CD4-positive, CD25-positive, alpha-beta regulatory T cell (primary cell): ENCODE measurements at regions not wholly inside any gene's neighbourhood (a gene's known extent, or its start where the extent isn't known, plus 50 kb on each side); places are given as distances from the start of the nearest gene placed in this dataset.
"Not testable (repeated sequence)": the region's sequence is repeated elsewhere in the genome, so short reads cannot be mapped to it uniquely, and the experiment has no call there.

Experiments used
- ATAC-seq, 2 donors: fragments of 150-1000 bp; cut with Tn5 transposase; one replicate each; pipeline ENCODE4 v1.10.0; 2021; ENCODE audit warnings: low read depth in 2 of 2, moderate number of reproducible peaks in 2 of 2, moderate library complexity in 1 of 2
- DNase-seq, 3 donors: peaks; one replicate each; pipeline versions ENCODE4 v3.0.0 to v3.0.0-alpha.2; 2012 to 2022; ENCODE audit warnings: mixed read lengths in 1 of 3
- H3K27ac ChIP-seq: one replicate; pipeline ENCODE4 v1.7.0; 2013; ENCODE audit warnings: mild to moderate bottlenecking, low read length; ENCODE audit not compliant: insufficient read depth, poor library complexity, severe bottlenecking
- H3K27me3 ChIP-seq: one replicate; pipeline ENCODE4 v1.7.0; 2013; ENCODE audit warnings: low read length; ENCODE audit not compliant: control insufficient read depth, insufficient read depth
- H3K36me3 ChIP-seq: one replicate; pipeline ENCODE4 v1.7.0; 2013; ENCODE audit warnings: mild to moderate bottlenecking, low read length, moderate library complexity; ENCODE audit not compliant: control insufficient read depth, insufficient read depth
- H3K4me1 ChIP-seq: 2 replicates; pipeline ENCODE4 v1.7.0; 2013; ENCODE audit warnings: mild to moderate bottlenecking, low read length; ENCODE audit not compliant: insufficient read depth, control insufficient read depth, poor library complexity, severe bottlenecking
- H3K4me3 ChIP-seq: one replicate; pipeline ENCODE4 v1.7.0; 2013; ENCODE audit warnings: low read depth, mild to moderate bottlenecking, low read length, moderate library complexity
- H3K9me3 ChIP-seq, 2 experiments: 1 replicate in 1 of 2; 2 replicates in 1 of 2; pipeline ENCODE4 v1.7.0; 2013; ENCODE audit warnings: low read length in 2 of 2, mild to moderate bottlenecking in 1 of 2, moderate library complexity in 1 of 2; ENCODE audit not compliant: control insufficient read depth in 2 of 2
- H3K27ac Mint-ChIP-seq, 3 donors: one replicate each; pipeline ENCODE4 v1.8.0; 2020 to 2022; ENCODE audit warnings: mild to moderate bottlenecking in 3 of 3, mixed read lengths in 3 of 3, moderate library complexity in 2 of 3
- H3K27me3 Mint-ChIP-seq: one replicate; pipeline ENCODE4 v1.8.0; 2022; ENCODE audit warnings: mild to moderate bottlenecking, mixed read lengths
- H3K36me3 Mint-ChIP-seq: one replicate; pipeline ENCODE4 v1.8.0; 2020; ENCODE audit warnings: mixed read lengths
- H3K4me1 Mint-ChIP-seq, 4 donors: one replicate each; pipeline ENCODE4 v1.8.0; 2020 to 2022; ENCODE audit warnings: mixed read lengths in 4 of 4, mild to moderate bottlenecking in 1 of 4
- H3K4me3 Mint-ChIP-seq, 4 donors: one replicate each; pipeline ENCODE4 v1.8.0; 2020 to 2022; ENCODE audit warnings: mild to moderate bottlenecking in 4 of 4, mixed read lengths in 4 of 4, moderate library complexity in 3 of 4
- H3K9me3 Mint-ChIP-seq, 7 donors: one replicate each; pipeline ENCODE4 v1.8.0; 2020 to 2022; ENCODE audit warnings: mixed read lengths in 7 of 7, mild to moderate bottlenecking in 3 of 7, moderate library complexity in 2 of 7

GRCh38 chr3:66642484-66642883 is 141.7 kb upstream of the LRIG1 start:
- peaks cover 4% of the 10 kb centered on the region for H3K36me3 Mint-ChIP-seq
- H3K9me3 Mint-ChIP-seq: peaks cover 0 to 9% (median 7%) of the 10 kb centered on the region in 7 donors
- no peaks in the 10 kb centered on the region for H3K27me3 Mint-ChIP-seq
- peaks cover 6 to 10% of the 10 kb centered on the region in 2 experiments for H3K9me3 ChIP-seq
- H3K4me3 Mint-ChIP-seq: no peak overlapping the region
- H3K4me3 ChIP-seq: no peak overlapping the region
- peaks cover 8% of the 10 kb centered on the region for H3K27me3 ChIP-seq
- H3K36me3 ChIP-seq: no peaks in the 10 kb centered on the region
- no peak for DNase-seq
- ATAC-seq: no peak
- peaks cover 0 to 4% (median 2%) of the 10 kb centered on the region in 4 donors for H3K4me1 Mint-ChIP-seq
- no peaks in the 10 kb centered on the region for H3K4me1 ChIP-seq
- H3K27ac Mint-ChIP-seq: no peak overlapping the region
- H3K27ac ChIP-seq: no peak overlapping the region

GRCh38 chr3:66644549-66644948 is 143.7 kb upstream of the LRIG1 start:
- H3K4me3 ChIP-seq: no peak overlapping the region
- no peaks in the 10 kb centered on the region for H3K27me3 Mint-ChIP-seq
- peaks cover 0 to 9% (median 7%) of the 10 kb centered on the region in 7 donors for H3K9me3 Mint-ChIP-seq
- DNase-seq: no peak
- no peaks in the 10 kb centered on the region for H3K36me3 ChIP-seq
- H3K4me1 ChIP-seq: no peaks in the 10 kb centered on the region
- peaks cover 4% of the 10 kb centered on the region for H3K36me3 Mint-ChIP-seq
- peaks cover 8% of the 10 kb centered on the region for H3K27me3 ChIP-seq
- no peak for ATAC-seq
- no peaks in the 10 kb centered on the region for H3K4me1 Mint-ChIP-seq
- no peak overlapping the region for H3K27ac ChIP-seq
- no peak overlapping the region for H3K27ac Mint-ChIP-seq
- peaks cover 6 to 10% of the 10 kb centered on the region in 2 experiments for H3K9me3 ChIP-seq
- no peak overlapping the region for H3K4me3 Mint-ChIP-seq

GRCh38 chr3:66648975-66649374 is 148.2 kb upstream of the LRIG1 start:
- no peaks in the 10 kb centered on the region for H3K4me1 Mint-ChIP-seq
- H3K4me1 ChIP-seq: no peaks in the 10 kb centered on the region
- H3K36me3 Mint-ChIP-seq: peaks cover 4% of the 10 kb centered on the region
- DNase-seq: no peak
- H3K27me3 ChIP-seq: peaks cover 8% of the 10 kb centered on the region
- ATAC-seq: no peak
- peaks cover 6 to 10% of the 10 kb centered on the region in 2 experiments for H3K9me3 ChIP-seq
- no peak overlapping the region for H3K4me3 ChIP-seq
- peaks cover 0 to 9% (median 5%) of the 10 kb centered on the region in 7 donors for H3K9me3 Mint-ChIP-seq
- H3K27me3 Mint-ChIP-seq: peaks cover 5% of the 10 kb centered on the region
- H3K27ac Mint-ChIP-seq: no peak overlapping the region
- H3K4me3 Mint-ChIP-seq: no peak overlapping the region
- no peak overlapping the region for H3K27ac ChIP-seq
- H3K36me3 ChIP-seq: no peaks in the 10 kb centered on the region

GRCh38 chr3:66651520-66651919 is 150.7 kb upstream of the LRIG1 start:
- H3K9me3 ChIP-seq, H3K36me3 Mint-ChIP-seq, H3K36me3 ChIP-seq, H3K4me3 ChIP-seq, ATAC-seq, H3K4me3 Mint-ChIP-seq, H3K4me1 Mint-ChIP-seq, H3K9me3 Mint-ChIP-seq, H3K27me3 Mint-ChIP-seq, H3K27ac Mint-ChIP-seq, DNase-seq, H3K27me3 ChIP-seq, H3K27ac ChIP-seq, H3K4me1 ChIP-seq: not testable (repeated sequence)

- H3K27ac Mint-ChIP-seq: not testable (repeated sequence)
Observed at GRCh38 chr3:66652100-66652499, 151.3 kb upstream of the LRIG1 start.

GRCh38 chr3:66655044-66655443 is 154.2 kb upstream of the LRIG1 start:
- no peaks in the 10 kb centered on the region for H3K36me3 Mint-ChIP-seq
- Histone ChIP-seq H3K4me3 (no peak overlapping the region), H3K4me1 (no peaks in the 10 kb centered on the region), H3K27ac (no peak overlapping the region), H3K9me3 (no peaks in the 10 kb centered on the region), H3K36me3 (no peaks in the 10 kb centered on the region), H3K27me3 (no peaks in the 10 kb centered on the region)
- H3K27me3 Mint-ChIP-seq: peaks cover 10% of the 10 kb centered on the region
- no peak overlapping the region for H3K4me3 Mint-ChIP-seq
- no peak for ATAC-seq
- no peaks in the 10 kb centered on the region for H3K9me3 Mint-ChIP-seq
- no peak overlapping the region for H3K27ac Mint-ChIP-seq
- no peak for DNase-seq
- no peaks in the 10 kb centered on the region for H3K4me1 Mint-ChIP-seq

More at GRCh38 chr3:66652100-66652499, 151.3 kb upstream of the LRIG1 start:
- H3K27me3 Mint-ChIP-seq, H3K9me3 Mint-ChIP-seq, H3K27ac ChIP-seq, H3K27me3 ChIP-seq, H3K36me3 Mint-ChIP-seq, ATAC-seq, H3K4me1 Mint-ChIP-seq, H3K36me3 ChIP-seq, H3K4me3 Mint-ChIP-seq, H3K4me3 ChIP-seq, H3K9me3 ChIP-seq, DNase-seq, H3K4me1 ChIP-seq: not testable (repeated sequence)

GRCh38 chr3:66655671-66656070 is 154.8 kb upstream of the LRIG1 start:
- Mint-ChIP-seq H3K4me3 (no peak overlapping the region), H3K27ac (no peak overlapping the region), H3K9me3 (no peaks in the 10 kb centered on the region), H3K27me3 (peaks cover 6% of the 10 kb centered on the region), H3K4me1 (no peaks in the 10 kb centered on the region), H3K36me3 (no peaks in the 10 kb centered on the region)
- no peak for DNase-seq
- Histone ChIP-seq H3K27ac (no peak overlapping the region), H3K4me1 (no peaks in the 10 kb centered on the region), H3K36me3 (no peaks in the 10 kb centered on the region), H3K9me3 (no peaks in the 10 kb centered on the region), H3K4me3 (no peak overlapping the region), H3K27me3 (no peaks in the 10 kb centered on the region)
- no peak for ATAC-seq

GRCh38 chr3:66656609-66657008 is 155.8 kb upstream of the LRIG1 start:
- Mint-ChIP-seq H3K36me3 (no peaks in the 10 kb centered on the region), H3K4me1 (no peaks in the 10 kb centered on the region), H3K27ac (no peak overlapping the region), H3K4me3 (no peak overlapping the region), H3K27me3 (peaks cover 4% of the 10 kb centered on the region), H3K9me3 (no peaks in the 10 kb centered on the region)
- no peak overlapping the region for H3K4me3 ChIP-seq
- H3K4me1 ChIP-seq: no peaks in the 10 kb centered on the region
- no peaks in the 10 kb centered on the region for H3K9me3 ChIP-seq
- H3K27me3 ChIP-seq: no peaks in the 10 kb centered on the region
- no peak for DNase-seq
- no peak for ATAC-seq
- H3K27ac ChIP-seq: no peak overlapping the region
- no peaks in the 10 kb centered on the region for H3K36me3 ChIP-seq
